ENCODE measurements at regions not wholly inside any gene's neighbourhood (a gene's known extent, or its start where the extent isn't known, plus 50 kb on each side); places are given as distances from the start of the nearest gene placed in this dataset.

DNA sequence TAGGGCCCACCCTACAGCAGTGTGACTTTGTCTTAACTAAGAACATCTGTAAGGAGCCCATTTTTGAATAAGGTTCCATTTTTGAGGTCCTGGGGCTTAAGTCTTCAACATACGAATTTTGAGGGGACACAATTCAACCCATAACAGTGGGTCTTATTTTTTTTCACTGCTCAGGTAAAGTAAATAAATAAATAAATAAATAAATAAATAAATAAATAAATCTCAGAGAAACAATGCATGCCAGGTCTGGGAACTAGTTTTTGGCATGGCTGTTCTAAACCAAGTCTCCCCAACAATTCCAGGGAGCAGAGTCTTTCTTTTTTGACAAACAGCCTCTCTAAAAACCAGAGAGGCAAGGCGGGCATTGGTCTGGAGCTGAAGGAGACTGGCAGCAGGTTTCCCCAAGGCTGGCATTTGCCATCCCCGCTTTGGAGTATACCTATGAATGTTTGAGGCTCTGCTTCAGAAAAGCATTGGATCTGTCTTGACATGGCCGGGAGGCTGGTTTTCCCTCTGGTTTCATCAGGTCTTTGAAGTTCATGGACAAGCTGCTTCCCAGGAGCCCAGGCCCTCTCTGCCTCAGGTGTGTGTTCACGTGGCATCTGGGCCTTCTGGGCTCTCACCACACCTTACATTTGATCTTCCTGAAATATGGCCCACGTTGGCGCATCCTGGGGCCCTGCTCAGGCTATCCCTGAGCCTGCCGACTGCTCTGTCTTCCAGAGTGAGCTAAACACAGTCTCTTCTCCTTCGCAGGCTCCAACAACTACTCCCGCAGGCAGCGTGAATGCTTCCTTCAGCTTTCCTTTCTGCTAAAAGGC lies 545.2 kb downstream of the BCL11B start:
- TF ChIP-seq SUZ12 (IDR thresholded peaks at IDR 0.05; ENCODE audit: extremely low read depth, insufficient read depth, insufficient read length) (no peak), YY1 (IDR thresholded peaks at IDR 0.05; ENCODE audit: insufficient read depth, insufficient read length) (no peak), ZNF274 (IDR thresholded peaks at IDR 0.05; ENCODE audit: low read depth, low read length) (no peak)
